HEK293 (cell line): ENCODE measurements at regions not wholly inside any gene's neighbourhood (a gene's known extent, or its start where the extent isn't known, plus 50 kb on each side); places are given as distances from the start of the nearest gene placed in this dataset.

ENCODE experiments used
- CTCF ChIA-PET: fragments of 350-600 bp; formaldehyde crosslinking; extraction: SDS; loops from one replicate; lab custom pipeline; 2021; ENCODE audit warnings: antibody characterized with exemption; lab: Yijun Ruan, JAX
- POLR2A ChIA-PET: fragments of 300-600 bp; formaldehyde crosslinking; extraction: SDS; loops from one replicate; lab custom pipeline; 2020; ENCODE audit warnings: antibody characterized with exemption, inconsistent platforms; lab: Yijun Ruan, JAX
- H3K27ac ChIP-seq: fragments of 200-500 bp; sonication (Bioruptor generic); 2 replicates; pipeline ENCODE4 v1.5.1; 2014; ENCODE audit warnings: low read depth, low read length, control low read depth, inconsistent platforms; ENCODE audit errors: extremely low read depth
- H3K36me3 ChIP-seq, 2 experiments: fragments of 200-500 bp in 1 of 2; sonication (Bioruptor generic) in 1 of 2; 1 replicate in 1 of 2; 2 replicates in 1 of 2; pipeline ENCODE4 v1.5.1; 2014 to 2017; ENCODE audit warnings: inconsistent platforms in 2 of 2, low read length in 2 of 2; ENCODE audit not compliant: control insufficient read depth in 2 of 2, insufficient read depth in 1 of 2
- H3K4me1 ChIP-seq: fragments of 200-500 bp; sonication (Bioruptor generic); 2 replicates; pipeline ENCODE4 v1.5.1; 2014; ENCODE audit warnings: mild to moderate bottlenecking, low read length, inconsistent platforms; ENCODE audit not compliant: control insufficient read depth, insufficient read depth
- H3K4me3 ChIP-seq: 2 replicates; pipeline ENCODE4 v1.5.1; 2011; ENCODE audit warnings: low read depth, mild to moderate bottlenecking, control low read depth, low read length, moderate library complexity
- H3K9me3 ChIP-seq: fragments of 200-500 bp; sonication (Bioruptor generic); 2 replicates; pipeline ENCODE4 v1.5.1; 2014; ENCODE audit warnings: low read depth, low read length, inconsistent platforms; ENCODE audit not compliant: control insufficient read depth, insufficient read depth
- BCL11B ChIP-seq: fragments of 450-650 bp; formaldehyde crosslinking; IDR thresholded peaks from 2 replicates; pipeline ENCODE4 v1.5.1; 2016; ENCODE audit warnings: low read depth, missing biosample characterization, missing genetic modification characterization
- FEZF1 ChIP-seq: fragments of 450-650 bp; formaldehyde crosslinking; IDR thresholded peaks from 2 replicates; pipeline ENCODE4 v1.5.1; 2016; ENCODE audit warnings: missing biosample characterization, missing genetic modification characterization
- MEIS1 ChIP-seq: sonication (generic); formaldehyde crosslinking; IDR thresholded peaks from 2 replicates; pipeline ENCODE4 v1.8.1; 2022; ENCODE audit warnings: missing genetic modification reagents, mild to moderate bottlenecking, borderline replicate concordance
- TRIM28 ChIP-seq: IDR thresholded peaks from 2 replicates; pipeline ENCODE4 v1.6.1; 2011; ENCODE audit warnings: low read length, control low read depth, borderline replicate concordance
- ZBTB11 ChIP-seq: fragments of 450-650 bp; formaldehyde crosslinking; conservative IDR thresholded peaks from 2 replicates; pipeline ENCODE4 v1.5.1; 2016; ENCODE audit warnings: low read depth, missing biosample characterization, missing genetic modification characterization
- ZBTB17 ChIP-seq: fragments of 450-650 bp; formaldehyde crosslinking; IDR thresholded peaks from 2 replicates; pipeline ENCODE4 v1.5.1; 2016; ENCODE audit warnings: missing biosample characterization, missing genetic modification characterization
- ZFP69B ChIP-seq: fragments of 450-650 bp; formaldehyde crosslinking; IDR thresholded peaks from 2 replicates; pipeline ENCODE4 v1.5.1; 2016; ENCODE audit warnings: missing biosample characterization, missing genetic modification characterization
- ZNF423 ChIP-seq: fragments of 450-650 bp; formaldehyde crosslinking; IDR thresholded peaks from 2 replicates; pipeline ENCODE4 v1.5.1; 2016; ENCODE audit warnings: missing biosample characterization, missing genetic modification characterization
- ZNF501 ChIP-seq: fragments of 450-650 bp; formaldehyde crosslinking; IDR thresholded peaks from 2 replicates; pipeline ENCODE4 v1.5.1; 2016; ENCODE audit warnings: missing biosample characterization, missing genetic modification characterization
- ZNF510 ChIP-seq: fragments of 450-650 bp; formaldehyde crosslinking; IDR thresholded peaks from 2 replicates; pipeline ENCODE4 v1.5.1; 2018; ENCODE audit warnings: mild to moderate bottlenecking, missing genetic modification characterization, missing biosample characterization; ENCODE audit not compliant: insufficient replicate concordance
- ZNF707 ChIP-seq: fragments of 450-650 bp; formaldehyde crosslinking; IDR thresholded peaks from 2 replicates; pipeline ENCODE4 v1.5.1; 2016; ENCODE audit warnings: missing biosample characterization, missing genetic modification characterization
- TF ChIP-seq, protein P1 (sequence below): fragments of 450-650 bp; formaldehyde crosslinking; IDR thresholded peaks from 2 replicates; pipeline ENCODE4 v1.5.1; 2017; ENCODE audit warnings: missing biosample characterization, missing genetic modification characterization
- TF ChIP-seq, protein P2 (sequence below): fragments of 450-650 bp; formaldehyde crosslinking; IDR thresholded peaks from 2 replicates; pipeline ENCODE4 v1.5.1; 2016; ENCODE audit warnings: missing biosample characterization, missing genetic modification characterization, borderline replicate concordance
- TF ChIP-seq, protein P3 (sequence below): fragments of 450-650 bp; formaldehyde crosslinking; IDR thresholded peaks from 2 replicates; pipeline ENCODE4 v1.5.1; 2016; ENCODE audit warnings: missing biosample characterization, missing genetic modification characterization
- TF ChIP-seq, protein P4 (sequence below): fragments of 450-650 bp; formaldehyde crosslinking; IDR thresholded peaks from 2 replicates; pipeline ENCODE4 v1.5.1; 2016; ENCODE audit warnings: missing biosample characterization, missing genetic modification characterization

GRCh38 chr3:135440746-135441145 lies 524.8 kb upstream of the PPP2R3A start (continued):
- TF ChIP-seq, protein P1, sequence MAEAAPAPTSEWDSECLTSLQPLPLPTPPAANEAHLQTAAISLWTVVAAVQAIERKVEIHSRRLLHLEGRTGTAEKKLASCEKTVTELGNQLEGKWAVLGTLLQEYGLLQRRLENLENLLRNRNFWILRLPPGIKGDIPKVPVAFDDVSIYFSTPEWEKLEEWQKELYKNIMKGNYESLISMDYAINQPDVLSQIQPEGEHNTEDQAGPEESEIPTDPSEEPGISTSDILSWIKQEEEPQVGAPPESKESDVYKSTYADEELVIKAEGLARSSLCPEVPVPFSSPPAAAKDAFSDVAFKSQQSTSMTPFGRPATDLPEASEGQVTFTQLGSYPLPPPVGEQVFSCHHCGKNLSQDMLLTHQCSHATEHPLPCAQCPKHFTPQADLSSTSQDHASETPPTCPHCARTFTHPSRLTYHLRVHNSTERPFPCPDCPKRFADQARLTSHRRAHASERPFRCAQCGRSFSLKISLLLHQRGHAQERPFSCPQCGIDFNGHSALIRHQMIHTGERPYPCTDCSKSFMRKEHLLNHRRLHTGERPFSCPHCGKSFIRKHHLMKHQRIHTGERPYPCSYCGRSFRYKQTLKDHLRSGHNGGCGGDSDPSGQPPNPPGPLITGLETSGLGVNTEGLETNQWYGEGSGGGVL: no peak

GRCh38 chr3:135444058-135444457 lies 521.5 kb upstream of the PPP2R3A start:
- H3K4me3 ChIP-seq: no peak overlapping the region
- no peaks in the 10 kb centered on the region for H3K4me1 ChIP-seq
- no peak for TF ChIP-seq TRIM28
- TF ChIP-seq ZNF501 (tag by site-specific recombination): no peak
- TF ChIP-seq MEIS1 (CRISPR knock-in tag): no peak
- no peaks in the 10 kb centered on the region for H3K9me3 ChIP-seq
- no peaks in the 10 kb centered on the region for H3K36me3 ChIP-seq
- ChIA-PET POLR2A (no interaction called here), CTCF (no interaction called here)
- no peak overlapping the region for H3K27ac ChIP-seq

- POLR2A ChIA-PET: no interaction called here
- H3K36me3 ChIP-seq: no peaks in the 10 kb centered on the region
- no peaks in the 10 kb centered on the region for H3K4me1 ChIP-seq
- TF ChIP-seq FEZF1 (tag by site-specific recombination) (no peak), BCL11B (tag by site-specific recombination) (no peak), ZNF707 (tag by site-specific recombination) (no peak), ZNF423 (tag by site-specific recombination) (no peak), ZBTB17 (tag by site-specific recombination) (no peak), ZBTB11 (no peak), ZFP69B (tag by site-specific recombination) (no peak), ZNF510 (tag by site-specific recombination) (no peak)
- TF ChIP-seq, protein P2, sequence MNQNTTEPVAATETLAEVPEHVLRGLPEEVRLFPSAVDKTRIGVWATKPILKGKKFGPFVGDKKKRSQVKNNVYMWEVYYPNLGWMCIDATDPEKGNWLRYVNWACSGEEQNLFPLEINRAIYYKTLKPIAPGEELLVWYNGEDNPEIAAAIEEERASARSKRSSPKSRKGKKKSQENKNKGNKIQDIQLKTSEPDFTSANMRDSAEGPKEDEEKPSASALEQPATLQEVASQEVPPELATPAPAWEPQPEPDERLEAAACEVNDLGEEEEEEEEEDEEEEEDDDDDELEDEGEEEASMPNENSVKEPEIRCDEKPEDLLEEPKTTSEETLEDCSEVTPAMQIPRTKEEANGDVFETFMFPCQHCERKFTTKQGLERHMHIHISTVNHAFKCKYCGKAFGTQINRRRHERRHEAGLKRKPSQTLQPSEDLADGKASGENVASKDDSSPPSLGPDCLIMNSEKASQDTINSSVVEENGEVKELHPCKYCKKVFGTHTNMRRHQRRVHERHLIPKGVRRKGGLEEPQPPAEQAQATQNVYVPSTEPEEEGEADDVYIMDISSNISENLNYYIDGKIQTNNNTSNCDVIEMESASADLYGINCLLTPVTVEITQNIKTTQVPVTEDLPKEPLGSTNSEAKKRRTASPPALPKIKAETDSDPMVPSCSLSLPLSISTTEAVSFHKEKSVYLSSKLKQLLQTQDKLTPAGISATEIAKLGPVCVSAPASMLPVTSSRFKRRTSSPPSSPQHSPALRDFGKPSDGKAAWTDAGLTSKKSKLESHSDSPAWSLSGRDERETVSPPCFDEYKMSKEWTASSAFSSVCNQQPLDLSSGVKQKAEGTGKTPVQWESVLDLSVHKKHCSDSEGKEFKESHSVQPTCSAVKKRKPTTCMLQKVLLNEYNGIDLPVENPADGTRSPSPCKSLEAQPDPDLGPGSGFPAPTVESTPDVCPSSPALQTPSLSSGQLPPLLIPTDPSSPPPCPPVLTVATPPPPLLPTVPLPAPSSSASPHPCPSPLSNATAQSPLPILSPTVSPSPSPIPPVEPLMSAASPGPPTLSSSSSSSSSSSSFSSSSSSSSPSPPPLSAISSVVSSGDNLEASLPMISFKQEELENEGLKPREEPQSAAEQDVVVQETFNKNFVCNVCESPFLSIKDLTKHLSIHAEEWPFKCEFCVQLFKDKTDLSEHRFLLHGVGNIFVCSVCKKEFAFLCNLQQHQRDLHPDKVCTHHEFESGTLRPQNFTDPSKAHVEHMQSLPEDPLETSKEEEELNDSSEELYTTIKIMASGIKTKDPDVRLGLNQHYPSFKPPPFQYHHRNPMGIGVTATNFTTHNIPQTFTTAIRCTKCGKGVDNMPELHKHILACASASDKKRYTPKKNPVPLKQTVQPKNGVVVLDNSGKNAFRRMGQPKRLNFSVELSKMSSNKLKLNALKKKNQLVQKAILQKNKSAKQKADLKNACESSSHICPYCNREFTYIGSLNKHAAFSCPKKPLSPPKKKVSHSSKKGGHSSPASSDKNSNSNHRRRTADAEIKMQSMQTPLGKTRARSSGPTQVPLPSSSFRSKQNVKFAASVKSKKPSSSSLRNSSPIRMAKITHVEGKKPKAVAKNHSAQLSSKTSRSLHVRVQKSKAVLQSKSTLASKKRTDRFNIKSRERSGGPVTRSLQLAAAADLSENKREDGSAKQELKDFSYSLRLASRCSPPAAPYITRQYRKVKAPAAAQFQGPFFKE (tag by site-specific recombination): no peak
- TF ChIP-seq, protein P3, sequence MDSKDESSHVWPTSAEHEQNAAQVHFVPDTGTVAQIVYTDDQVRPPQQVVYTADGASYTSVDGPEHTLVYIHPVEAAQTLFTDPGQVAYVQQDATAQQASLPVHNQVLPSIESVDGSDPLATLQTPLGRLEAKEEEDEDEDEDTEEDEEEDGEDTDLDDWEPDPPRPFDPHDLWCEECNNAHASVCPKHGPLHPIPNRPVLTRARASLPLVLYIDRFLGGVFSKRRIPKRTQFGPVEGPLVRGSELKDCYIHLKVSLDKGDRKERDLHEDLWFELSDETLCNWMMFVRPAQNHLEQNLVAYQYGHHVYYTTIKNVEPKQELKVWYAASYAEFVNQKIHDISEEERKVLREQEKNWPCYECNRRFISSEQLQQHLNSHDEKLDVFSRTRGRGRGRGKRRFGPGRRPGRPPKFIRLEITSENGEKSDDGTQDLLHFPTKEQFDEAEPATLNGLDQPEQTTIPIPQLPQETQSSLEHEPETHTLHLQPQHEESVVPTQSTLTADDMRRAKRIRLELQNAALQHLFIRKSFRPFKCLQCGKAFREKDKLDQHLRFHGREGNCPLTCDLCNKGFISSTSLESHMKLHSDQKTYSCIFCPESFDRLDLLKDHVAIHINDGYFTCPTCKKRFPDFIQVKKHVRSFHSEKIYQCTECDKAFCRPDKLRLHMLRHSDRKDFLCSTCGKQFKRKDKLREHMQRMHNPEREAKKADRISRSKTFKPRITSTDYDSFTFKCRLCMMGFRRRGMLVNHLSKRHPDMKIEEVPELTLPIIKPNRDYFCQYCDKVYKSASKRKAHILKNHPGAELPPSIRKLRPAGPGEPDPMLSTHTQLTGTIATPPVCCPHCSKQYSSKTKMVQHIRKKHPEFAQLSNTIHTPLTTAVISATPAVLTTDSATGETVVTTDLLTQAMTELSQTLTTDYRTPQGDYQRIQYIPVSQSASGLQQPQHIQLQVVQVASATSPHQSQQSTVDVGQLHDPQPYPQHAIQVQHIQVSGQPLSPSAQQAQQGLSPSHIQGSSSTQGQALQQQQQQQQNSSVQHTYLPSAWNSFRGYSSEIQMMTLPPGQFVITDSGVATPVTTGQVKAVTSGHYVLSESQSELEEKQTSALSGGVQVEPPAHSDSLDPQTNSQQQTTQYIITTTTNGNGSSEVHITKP (tag by site-specific recombination): no peak
- TF ChIP-seq, protein P4, sequence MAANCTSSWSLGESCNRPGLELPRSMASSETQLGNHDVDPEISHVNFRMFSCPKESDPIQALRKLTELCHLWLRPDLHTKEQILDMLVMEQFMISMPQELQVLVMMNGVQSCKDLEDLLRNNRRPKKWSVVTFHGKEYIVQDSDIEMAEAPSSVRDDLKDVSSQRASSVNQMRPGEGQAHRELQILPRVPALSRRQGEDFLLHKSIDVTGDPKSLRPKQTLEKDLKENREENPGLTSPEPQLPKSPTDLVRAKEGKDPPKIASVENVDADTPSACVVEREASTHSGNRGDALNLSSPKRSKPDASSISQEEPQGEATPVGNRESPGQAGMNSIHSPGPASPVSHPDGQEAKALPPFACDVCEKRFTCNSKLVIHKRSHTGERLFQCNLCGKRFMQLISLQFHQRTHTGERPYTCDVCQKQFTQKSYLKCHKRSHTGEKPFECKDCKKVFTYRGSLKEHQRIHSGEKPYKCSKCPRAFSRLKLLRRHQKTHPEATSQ (tag by site-specific recombination): no peak
- TF ChIP-seq, all 188 proteins: peak for 0
- no peak overlapping the region for H3K4me3 ChIP-seq
- no peak overlapping the region for H3K27ac ChIP-seq
- CTCF ChIA-PET: no interaction called here
- no peaks in the 10 kb centered on the region for H3K9me3 ChIP-seq
Measured at GRCh38 chr3:135447483-135447882, 518.0 kb upstream of the PPP2R3A start.
